ENCODE measurements at regions not wholly inside any gene's neighbourhood (a gene's known extent, or its start where the extent isn't known, plus 50 kb on each side); places are given as distances from the start of the nearest gene placed in this dataset.
"Not testable (repeated sequence)": the region's sequence is repeated elsewhere in the genome, so short reads cannot be mapped to it uniquely, and the experiment has no call there.

DNA sequence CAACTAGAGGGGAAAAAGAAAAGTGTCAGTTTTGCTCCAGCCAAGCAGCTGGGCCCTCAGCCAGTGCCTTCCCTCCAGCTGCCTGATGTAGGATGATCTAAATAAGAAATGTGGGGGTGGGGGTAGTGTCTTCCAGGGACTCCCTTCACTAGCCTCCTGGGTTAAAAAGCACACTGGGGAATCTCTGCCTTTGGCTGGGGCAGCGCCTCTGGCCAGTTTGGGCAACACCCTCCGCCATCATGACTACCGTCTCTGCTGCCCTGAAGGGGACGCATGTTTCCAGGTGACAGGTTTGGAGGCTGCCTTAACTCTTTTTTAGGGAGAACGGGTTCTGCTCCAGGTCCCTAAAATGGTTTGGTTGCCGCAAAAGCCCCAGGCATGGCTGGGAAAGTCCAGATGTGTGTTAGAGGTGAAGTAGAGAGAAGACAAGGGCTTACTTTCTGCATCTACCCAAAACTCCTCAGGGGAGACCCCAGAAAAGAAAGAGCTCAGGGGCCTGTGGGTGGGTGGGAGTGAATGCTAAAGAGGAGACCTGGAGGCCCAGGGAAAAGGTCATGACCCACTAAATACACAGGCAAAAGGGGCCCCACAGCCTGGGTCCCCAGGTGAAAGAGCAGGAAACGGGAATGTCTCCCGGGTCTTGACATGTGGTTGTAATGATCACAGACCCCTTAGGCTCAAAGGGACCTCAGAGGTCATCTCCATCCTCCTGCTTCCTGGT is 132.8 kb upstream of the CCND2 start:
- intact Hi-C loops (cut with micrococcal nuclease): loop anchor here (10.0 kb wide), 1 partner anchor 364 kb away; no protein-coding TSS in a partner anchor
- Mint-ChIP-seq H3K27me3 (no peaks in the 10 kb centered on the region), H3K9me3 (peaks cover 7% of the 10 kb centered on the region), H3K27ac (peak overlapping the region; percentile 43), H3K36me3 (peaks cover under 1% of the 10 kb centered on the region), H3K4me1 (ENCODE audit: low read depth) (peaks cover 81% of the 10 kb centered on the region), H3K4me3 (no peak overlapping the region)
- ChIA-PET POLR2A (interaction anchor here (0.8 to 9.7 kb wide), 4 partner anchors 11 to 133 kb away, joined by 4 to 205 read pairs (median 20); partner anchors contain the start of gene CCND2), CTCF (interaction anchor here (0.7 to 6.7 kb wide), 12 partner anchors 11 to 255 kb away, joined by 3 to 76 read pairs (median 5); partner anchors contain the start of gene CCND2)
- DNase-seq: no peak

DNA sequence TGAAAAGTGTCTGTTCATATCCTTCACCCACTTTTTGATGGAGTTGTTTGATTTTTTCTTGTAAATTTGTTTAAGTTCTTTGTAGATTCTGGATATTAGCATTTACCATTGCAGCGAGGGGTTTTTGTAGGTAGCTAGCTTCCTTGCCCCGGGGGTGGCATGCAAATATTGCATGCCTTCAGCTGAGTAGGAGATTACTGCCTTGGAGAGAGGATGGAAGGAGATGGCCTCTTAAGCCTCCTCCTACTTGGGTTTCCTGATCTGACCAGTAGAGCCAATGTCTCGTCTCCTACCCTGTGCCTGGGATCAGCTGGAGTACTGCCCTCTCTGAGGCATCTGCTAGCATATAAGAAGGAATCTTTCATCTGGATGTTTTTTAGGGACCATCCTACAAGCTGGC is 134.4 kb upstream of the CCND2 start:
- DNase-seq: no peak
- intact Hi-C loops (cut with micrococcal nuclease): no loop called here
- CTCF ChIA-PET: no interaction called here
- Mint-ChIP-seq H3K27me3 (no peaks in the 10 kb centered on the region), H3K36me3 (peaks cover 2% of the 10 kb centered on the region), H3K9me3 (peaks cover 9% of the 10 kb centered on the region), H3K27ac (peak overlapping the region; percentile 35), H3K4me1 (ENCODE audit: low read depth) (peaks cover 76% of the 10 kb centered on the region), H3K4me3 (no peak overlapping the region)
- POLR2A ChIA-PET: interaction anchor here (0.5 kb wide), 1 partner anchor 162 kb away, joined by 5 read pairs; no protein-coding TSS in a partner anchor

DNA sequence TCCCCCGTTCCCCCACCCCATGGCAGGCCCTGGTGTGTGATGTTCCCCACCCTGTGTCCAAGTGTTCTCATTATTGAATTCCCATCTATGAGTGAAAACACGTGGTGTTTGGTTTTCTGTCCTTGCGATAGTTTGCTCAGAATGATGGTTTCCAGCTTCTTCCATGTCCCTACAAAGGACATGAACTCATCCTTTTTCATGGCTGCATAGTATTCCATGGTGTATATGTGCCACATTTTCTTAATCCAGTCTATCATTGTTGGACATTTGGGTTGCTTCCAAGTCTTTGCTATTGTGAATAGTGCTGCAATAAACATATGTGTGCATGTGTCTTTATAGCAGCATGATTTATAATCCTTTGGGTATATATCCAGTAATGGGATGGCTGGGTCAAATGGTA is 135.0 kb upstream of the CCND2 start:
- H3K27me3 Mint-ChIP-seq; DNase-seq; POLR2A ChIA-PET; H3K36me3 Mint-ChIP-seq; H3K4me3 Mint-ChIP-seq; intact Hi-C loops (cut with micrococcal nuclease); CTCF ChIA-PET; H3K9me3 Mint-ChIP-seq; H3K27ac Mint-ChIP-seq: not testable (repeated sequence)
- H3K4me1 Mint-ChIP-seq (ENCODE audit: low read depth): peaks cover 74% of the 10 kb centered on the region

DNA sequence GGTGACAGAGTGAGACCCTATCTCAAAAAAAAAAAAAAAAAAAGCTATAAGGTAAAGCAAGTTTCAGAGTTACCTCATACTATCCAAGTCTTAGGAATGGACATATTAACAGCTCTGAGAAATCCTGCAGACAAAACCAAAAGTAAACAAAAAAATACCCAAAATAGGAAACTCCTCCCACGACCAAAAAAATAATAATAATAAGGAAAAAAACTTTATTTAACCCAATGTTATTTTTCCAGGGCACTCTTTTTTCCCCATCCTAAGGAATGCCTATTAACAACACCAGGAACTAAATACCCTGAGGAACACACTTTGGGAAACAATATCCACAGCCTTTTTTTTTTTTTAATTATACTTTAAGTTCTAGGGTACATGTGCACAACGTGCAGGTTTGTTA is 135.5 kb upstream of the CCND2 start:
- peaks cover 9% of the 10 kb centered on the region for H3K9me3 Mint-ChIP-seq
- intact Hi-C loops (cut with micrococcal nuclease): no loop called here
- CTCF ChIA-PET: interaction anchor here (1.5 kb wide), 1 partner anchor 30 kb away, joined by 4 read pairs; no protein-coding TSS in a partner anchor
- POLR2A ChIA-PET: no interaction called here
- peaks cover 72% of the 10 kb centered on the region for H3K4me1 Mint-ChIP-seq (ENCODE audit: low read depth)
- peaks cover 2% of the 10 kb centered on the region for H3K36me3 Mint-ChIP-seq
- H3K4me3 Mint-ChIP-seq: no peak overlapping the region
- no peak for DNase-seq
- no peaks in the 10 kb centered on the region for H3K27me3 Mint-ChIP-seq
- H3K27ac Mint-ChIP-seq: no peak overlapping the region

DNA sequence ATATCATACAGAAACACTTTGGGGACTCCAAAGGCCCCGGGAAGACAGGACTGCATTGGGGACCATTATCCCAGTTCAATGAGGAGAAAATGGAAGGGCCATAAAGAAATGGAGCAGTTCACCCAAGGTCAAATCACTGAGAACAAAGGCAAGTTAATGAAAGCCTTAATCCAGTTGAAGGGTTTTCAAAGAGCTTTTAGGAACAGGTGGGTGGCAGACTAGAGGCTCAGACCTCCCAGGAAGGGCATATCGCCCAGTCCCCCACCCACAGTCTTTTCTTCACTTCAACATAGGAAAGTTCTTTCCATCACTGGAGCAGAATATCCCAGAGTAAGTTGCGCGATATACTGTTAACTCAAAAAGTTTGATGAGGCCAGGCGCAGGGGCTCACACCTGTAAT is 136.1 kb upstream of the CCND2 start:
- no peak overlapping the region for H3K4me3 Mint-ChIP-seq
- peaks cover 9% of the 10 kb centered on the region for H3K9me3 Mint-ChIP-seq
- peak overlapping the region; percentile 55 for H3K27ac Mint-ChIP-seq
- peaks cover 2% of the 10 kb centered on the region for H3K36me3 Mint-ChIP-seq
- no peaks in the 10 kb centered on the region for H3K27me3 Mint-ChIP-seq
- CTCF ChIA-PET: interaction anchor here (1.2 to 1.5 kb wide), 2 partner anchors 21 to 30 kb away, joined by 3 to 4 read pairs; no protein-coding TSS in a partner anchor
- DNase-seq: no peak
- H3K4me1 Mint-ChIP-seq (ENCODE audit: low read depth): peaks cover 66% of the 10 kb centered on the region
- intact Hi-C loops (cut with micrococcal nuclease): no loop called here
- POLR2A ChIA-PET: interaction anchor here (2.0 kb wide), 2 partner anchors 9 to 20 kb away, joined by 7 to 13 read pairs; no protein-coding TSS in a partner anchor

DNA sequence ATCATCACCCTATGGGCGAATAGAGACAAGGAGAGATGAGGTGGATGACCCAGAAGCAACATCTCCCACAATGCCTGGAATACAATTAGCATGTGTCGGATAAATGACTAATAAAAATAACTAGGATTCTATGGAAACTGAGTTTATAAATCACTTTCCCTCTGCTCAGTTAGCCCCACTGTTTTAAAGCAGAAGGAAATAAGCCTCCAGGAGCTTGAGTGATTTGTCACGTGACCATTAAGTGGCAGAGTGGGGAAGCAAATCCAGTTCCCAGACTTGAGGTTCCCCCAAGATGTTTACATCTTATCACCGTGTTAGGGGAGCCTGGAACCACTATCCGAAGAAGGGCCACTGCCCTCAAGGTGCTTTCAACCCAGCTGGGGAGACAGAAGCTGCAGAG is 136.5 kb upstream of the CCND2 start:
- ChIA-PET CTCF (interaction anchor here (1.2 to 1.5 kb wide), 2 partner anchors 21 to 29 kb away, joined by 3 to 4 read pairs; no protein-coding TSS in a partner anchor), POLR2A (interaction anchor here (1.4 to 2.0 kb wide), 3 partner anchors 9 to 135 kb away, joined by 4 to 13 read pairs (median 7); no protein-coding TSS in a partner anchor)
- peaks cover 2% of the 10 kb centered on the region for H3K36me3 Mint-ChIP-seq
- H3K27ac Mint-ChIP-seq: peak overlapping the region; percentile 89
- peaks cover 9% of the 10 kb centered on the region for H3K9me3 Mint-ChIP-seq
- no peak for DNase-seq
- H3K4me3 Mint-ChIP-seq: no peak overlapping the region
- intact Hi-C loops (cut with micrococcal nuclease): no loop called here
- no peaks in the 10 kb centered on the region for H3K27me3 Mint-ChIP-seq
- peaks cover 62% of the 10 kb centered on the region for H3K4me1 Mint-ChIP-seq (ENCODE audit: low read depth)

DNA sequence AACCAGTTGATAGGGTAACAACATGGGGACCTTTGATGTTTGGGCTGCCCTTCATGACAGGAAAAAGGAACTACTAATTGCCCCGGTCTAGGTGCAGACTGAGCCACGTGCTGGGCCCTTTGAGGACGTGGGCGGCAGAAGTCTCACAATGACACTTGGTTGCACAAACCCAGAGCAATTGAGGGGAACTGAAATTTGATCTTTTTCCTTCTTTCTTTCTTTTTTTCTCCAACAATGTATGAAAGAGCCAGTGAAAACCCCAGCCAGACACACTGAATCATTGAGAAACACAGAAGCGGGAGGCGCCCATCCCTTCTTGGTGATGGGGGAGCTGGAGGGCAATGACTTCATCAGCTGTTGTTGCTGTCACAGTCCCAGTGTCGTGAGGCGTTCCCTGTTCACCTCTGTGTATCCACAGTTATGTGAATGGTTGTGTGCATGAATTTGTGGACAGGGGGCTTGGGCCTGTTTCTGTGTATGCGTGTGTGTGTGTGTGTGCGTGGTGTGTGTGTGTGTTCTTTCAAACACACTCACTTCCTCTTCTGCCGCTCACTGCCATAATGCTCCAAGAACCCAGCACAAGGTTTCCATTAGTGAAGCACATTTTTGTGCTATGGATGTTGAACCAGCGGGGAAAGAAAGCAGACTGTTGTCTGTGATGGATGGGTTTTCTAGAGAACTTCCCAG is 137.5 kb upstream of the CCND2 start:
- intact Hi-C loops (cut with micrococcal nuclease): loop anchor here (1.0 kb wide), 4 partner anchors 10 to 29 kb away; no protein-coding TSS in a partner anchor

DNA sequence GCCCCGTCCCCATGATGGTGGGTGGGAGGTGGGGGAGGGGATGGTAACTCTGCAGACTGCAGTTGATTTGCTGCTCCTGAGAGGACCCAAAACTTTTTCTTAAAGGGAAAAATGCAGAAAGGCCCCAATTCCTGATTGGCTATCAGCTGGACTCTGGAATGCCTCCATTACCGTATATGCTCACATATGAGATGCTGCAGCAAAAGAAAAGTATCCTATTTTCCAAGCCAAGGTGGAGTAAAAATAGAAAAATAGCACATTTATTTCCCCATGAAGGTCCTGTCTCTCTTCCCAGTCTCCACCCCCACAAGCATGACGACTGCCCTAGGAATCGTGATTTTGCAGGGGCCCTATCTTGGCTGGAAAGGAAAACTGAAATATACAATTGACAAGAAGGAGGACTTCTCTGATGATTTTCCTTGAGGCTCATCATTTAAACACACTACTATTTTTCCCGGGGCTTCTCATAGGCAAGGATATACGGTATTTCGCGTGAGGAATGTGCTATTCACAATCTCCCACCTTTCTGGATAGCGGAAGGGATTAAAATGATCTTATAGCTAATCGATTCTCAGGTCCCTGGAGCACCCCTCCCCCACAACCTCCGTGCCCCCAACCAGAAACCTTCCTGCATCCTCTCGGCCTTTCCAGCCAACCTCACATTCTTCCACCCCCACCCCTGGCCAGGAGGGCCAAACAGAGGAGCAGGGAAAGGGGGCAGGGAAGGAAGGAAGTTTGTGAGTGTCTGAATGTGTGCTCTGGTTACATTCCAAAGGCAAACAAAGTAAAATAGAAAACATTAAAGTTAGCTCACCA is 138.9 kb upstream of the CCND2 start:
- Mint-ChIP-seq H3K4me3 (no peak overlapping the region), H3K9me3 (peaks cover 12% of the 10 kb centered on the region), H3K36me3 (peaks cover 3% of the 10 kb centered on the region), H3K27me3 (no peaks in the 10 kb centered on the region), H3K27ac (no peak overlapping the region), H3K4me1 (ENCODE audit: low read depth) (peaks cover 41% of the 10 kb centered on the region)
- intact Hi-C loops (cut with micrococcal nuclease): loop anchor here (1.0 kb wide), 1 partner anchor 12 kb away; no protein-coding TSS in a partner anchor
- no peak for DNase-seq
- CTCF ChIA-PET: interaction anchor here (0.6 to 1.7 kb wide), 3 partner anchors 27 to 150 kb away, joined by 3 to 9 read pairs (median 4); no protein-coding TSS in a partner anchor
- POLR2A ChIA-PET: interaction anchor here (1.4 to 1.8 kb wide), 2 partner anchors 17 to 27 kb away, joined by 4 to 5 read pairs; no protein-coding TSS in a partner anchor

More for the DNA sequence above, 137.5 kb upstream of the CCND2 start:
- DNase-seq: peak; percentile 91
- Mint-ChIP-seq H3K36me3 (peaks cover 2% of the 10 kb centered on the region), H3K9me3 (peaks cover 12% of the 10 kb centered on the region), H3K27ac (peak overlapping the region; percentile 89), H3K4me1 (ENCODE audit: low read depth) (peaks cover 52% of the 10 kb centered on the region), H3K4me3 (peak overlapping the region; percentile 13), H3K27me3 (no peaks in the 10 kb centered on the region)
- POLR2A ChIA-PET: interaction anchor here (1.4 to 2.0 kb wide), 4 partner anchors 10 to 136 kb away, joined by 4 to 13 read pairs (median 6); no protein-coding TSS in a partner anchor
- CTCF ChIA-PET: interaction anchor here (1.0 to 1.2 kb wide), 3 partner anchors 19 to 25 kb away, joined by 3 read pairs; no protein-coding TSS in a partner anchor

DNA sequence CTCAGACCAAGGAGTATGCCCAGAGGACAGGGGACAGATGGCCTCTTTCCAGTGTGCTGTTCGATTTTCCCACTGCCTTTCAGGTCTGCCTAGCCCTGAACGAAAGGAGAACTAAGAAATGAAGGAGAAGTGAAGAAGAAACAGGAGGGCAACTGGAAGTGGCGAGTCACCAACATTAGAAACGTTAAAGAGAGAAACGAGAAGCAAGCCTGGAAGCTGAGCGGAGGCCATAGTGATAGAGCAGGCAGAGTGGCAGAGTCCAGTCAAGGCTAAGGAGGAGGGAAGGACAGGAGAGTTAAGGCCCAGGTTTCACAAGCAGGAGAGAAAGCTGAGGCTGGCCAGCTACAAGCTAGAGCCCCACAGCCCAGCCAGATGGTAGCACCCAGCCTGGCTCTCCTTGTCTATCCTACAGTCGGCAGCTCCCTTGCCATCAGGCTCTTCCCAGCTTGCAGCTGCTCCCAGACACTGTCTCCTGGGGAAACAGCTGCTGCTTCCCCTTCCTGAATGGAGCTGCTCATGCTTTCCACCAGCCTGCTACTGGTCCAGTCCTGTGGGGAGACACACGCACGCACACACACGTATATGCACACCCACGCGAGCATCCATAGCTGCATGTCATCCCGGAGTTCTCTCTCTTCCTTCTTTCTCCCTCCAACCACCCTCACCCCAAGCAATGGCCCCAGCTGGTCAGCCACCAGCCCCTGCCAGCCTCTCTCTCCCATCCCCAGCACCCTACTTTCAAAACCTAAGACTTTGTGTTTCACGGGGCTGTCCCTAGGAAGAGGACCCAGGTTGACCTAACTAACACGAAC is 139.7 kb upstream of the CCND2 start:
- Mint-ChIP-seq H3K27ac (no peak overlapping the region), H3K9me3 (peaks cover 7% of the 10 kb centered on the region), H3K27me3 (no peaks in the 10 kb centered on the region), H3K4me1 (ENCODE audit: low read depth) (peaks cover 35% of the 10 kb centered on the region), H3K36me3 (peaks cover 3% of the 10 kb centered on the region), H3K4me3 (no peak overlapping the region)
- CTCF ChIA-PET: interaction anchor here (1.7 kb wide), 1 partner anchor 26 kb away, joined by 9 read pairs; no protein-coding TSS in a partner anchor
- intact Hi-C loops (cut with micrococcal nuclease): no loop called here
- DNase-seq: no peak
- POLR2A ChIA-PET: interaction anchor here (1.4 kb wide), 1 partner anchor 16 kb away, joined by 4 read pairs; no protein-coding TSS in a partner anchor

DNA sequence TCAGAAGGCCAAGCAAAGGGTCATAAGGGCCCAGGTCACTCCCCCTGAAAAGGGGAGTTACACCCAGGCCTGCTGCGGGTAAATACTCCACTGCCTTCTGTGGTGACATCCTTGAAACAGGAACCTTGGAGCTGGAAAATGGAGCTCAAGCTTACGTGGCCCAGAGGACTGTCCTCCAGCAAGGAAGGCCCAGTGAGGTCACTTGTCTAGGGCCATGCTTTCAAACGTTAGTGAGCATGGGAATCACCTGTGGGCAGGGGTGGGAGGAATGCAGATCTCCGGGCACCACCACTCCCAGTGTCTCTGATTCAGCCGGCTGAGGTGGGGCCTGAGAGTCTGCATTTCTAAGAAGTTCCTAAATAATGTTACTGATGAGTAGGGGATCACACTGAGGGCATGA is 140.5 kb upstream of the CCND2 start:
- Mint-ChIP-seq H3K4me3 (no peak overlapping the region), H3K9me3 (peaks cover 7% of the 10 kb centered on the region), H3K27ac (no peak overlapping the region), H3K27me3 (no peaks in the 10 kb centered on the region), H3K36me3 (peaks cover 3% of the 10 kb centered on the region), H3K4me1 (ENCODE audit: low read depth) (peaks cover 35% of the 10 kb centered on the region)
- intact Hi-C loops (cut with micrococcal nuclease): no loop called here
- no peak for DNase-seq
- ChIA-PET POLR2A (no interaction called here), CTCF (interaction anchor here (1.1 kb wide), 1 partner anchor 247 kb away, joined by 3 read pairs; no protein-coding TSS in a partner anchor)
